Inferior parietal cortex (tissue), 1 donor: ENCODE measurements at regions not wholly inside any gene's neighbourhood (a gene's known extent, or its start where the extent isn't known, plus 50 kb on each side); places are given as distances from the start of the nearest gene placed in this dataset.

Experiments used
- DNase-seq: peaks from one replicate; pipeline ENCODE4 v3.0.0-alpha.2; 2016; ENCODE audit errors: extremely low spot score

DNA sequence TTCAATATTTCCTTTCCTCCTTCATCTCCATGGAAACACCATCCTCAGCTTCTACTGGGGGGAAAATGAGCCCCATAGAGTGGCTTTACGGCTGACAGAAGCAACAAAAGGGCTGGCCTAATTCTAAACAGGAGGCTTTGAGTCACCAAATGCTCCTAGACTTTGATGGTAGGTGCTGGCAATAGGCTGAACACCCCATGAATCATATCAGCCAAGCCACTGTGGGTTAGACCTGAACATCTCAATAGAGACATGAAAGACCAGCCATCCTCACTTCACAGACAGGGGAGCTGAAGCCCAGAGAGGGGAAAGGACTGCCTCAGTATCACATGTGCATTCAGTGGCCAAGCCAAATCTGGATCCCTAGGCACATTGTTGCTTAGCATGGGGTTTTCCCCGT is 107.6 kb downstream of the AMER1 start:
- DNase-seq = no peak

DNA sequence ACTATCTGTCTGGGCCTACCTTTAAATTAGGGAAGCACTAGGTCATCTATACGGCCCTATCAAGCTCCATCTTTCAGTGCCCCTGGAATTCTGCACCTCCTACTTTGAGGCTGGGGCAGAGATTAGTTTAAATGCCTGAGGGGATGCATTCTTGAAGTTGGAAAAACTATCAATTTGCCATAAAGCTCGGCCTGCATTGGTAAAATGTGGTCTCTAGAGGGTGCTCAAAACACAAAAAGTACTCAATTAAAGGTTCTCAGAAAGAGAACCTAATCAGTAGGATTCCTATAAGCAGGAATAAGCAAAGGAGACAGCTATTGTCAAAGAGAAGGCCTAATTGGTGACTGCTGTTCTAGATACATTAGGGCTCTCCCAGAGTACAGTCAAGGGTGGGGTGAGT is 111.7 kb downstream of the AMER1 start:
- DNase-seq = peak; percentile 43
